K562 (cell line): ENCODE measurements at regions not wholly inside any gene's neighbourhood (a gene's known extent, or its start where the extent isn't known, plus 50 kb on each side); places are given as distances from the start of the nearest gene placed in this dataset.

Experiments used
- ATAC-seq: fragments of 200-7000 bp; cut with Tn5 transposase; 3 replicates; pipeline ENCODE4 v1.9.1; 2020; ENCODE audit warnings: moderate library complexity
- BruUV-seq: library from RNA; stranded (reverse); fragments of 400-500 nt; replicated peaks from 2 replicates; lab custom pipeline; 2021; lab: Mats Ljungman, UMichigan
- CTCF ChIA-PET: fragments of 300-600 bp; formaldehyde crosslinking; extraction: SDS; loops from one replicate; lab custom pipeline; 2021; ENCODE audit warnings: low intra/inter-chr PET ratio; lab: Yijun Ruan, JAX
- POLR2A ChIA-PET: fragments of 300-600, 350-650 bp; sonication (Branson Sonifier 250); formaldehyde crosslinking; extraction: SDS; loops from one replicate; lab custom pipeline; 2021; ENCODE audit warnings: antibody characterized with exemption, inconsistent platforms; lab: Yijun Ruan, JAX
- DNase-seq, 4 experiments: peaks; one replicate each; pipeline versions ENCODE4 v3.0.0 to v3.0.0-alpha.2; 2011 to 2018; ENCODE audit warnings: low spot score in 3 of 4, mixed read lengths in 3 of 4; ENCODE audit errors: extremely low read depth in 1 of 4
- FAIRE-seq: peaks from 2 replicates; lab custom pipeline; 2011; peaks lifted over from hg19 to GRCh38; lab: Jason Lieb, UNC
- H2AFZ ChIP-seq: 2 replicates; pipeline ENCODE4 v1.6.0; 2011; ENCODE audit warnings: low read depth, low read length, control low read depth, inconsistent platforms
- H3K27ac ChIP-seq: fragments of 200-600 bp; 3 replicates; pipeline ENCODE4 v1.8.0; 2011; ENCODE audit warnings: low read depth, mild to moderate bottlenecking, control low read depth, inconsistent platforms, low read length, moderate library complexity, mixed read lengths; ENCODE audit errors: extremely low read depth
- H3K27me3 ChIP-seq, 2 experiments: fragments of 300-600 bp in 1 of 2; 2 replicates in 1 of 2; 3 replicates in 1 of 2; pipeline versions ENCODE4 v1.6.0 to v1.8.0; 2011; ENCODE audit warnings: inconsistent platforms in 2 of 2, low read length in 2 of 2, mild to moderate bottlenecking in 1 of 2, mixed read lengths in 1 of 2, moderate library complexity in 1 of 2; ENCODE audit not compliant: control insufficient read depth in 2 of 2, insufficient read depth in 2 of 2
- H3K36me3 ChIP-seq: fragments of 300-600 bp; 3 replicates; pipeline ENCODE4 v1.8.0; 2011; ENCODE audit warnings: mild to moderate bottlenecking, low read length, inconsistent platforms; ENCODE audit not compliant: control insufficient read depth, insufficient read depth
- H3K4me1 ChIP-seq, 2 experiments: fragments of 200-600 bp in 1 of 2; replicated peaks in 1 of 2; 2 replicates in 1 of 2; 3 replicates in 1 of 2; pipeline versions ENCODE4 v1.5.1 to v1.8.0; 2011; ENCODE audit warnings: inconsistent platforms in 2 of 2, low read length in 2 of 2, mild to moderate bottlenecking in 1 of 2, mixed read lengths in 1 of 2, moderate library complexity in 1 of 2; ENCODE audit not compliant: control insufficient read depth in 2 of 2, insufficient read depth in 2 of 2
- H3K4me2 ChIP-seq: 2 replicates; pipeline ENCODE4 v1.6.1; 2011; ENCODE audit warnings: low read length, control low read depth, inconsistent platforms, mixed read lengths; ENCODE audit not compliant: insufficient read depth
- H3K4me3 ChIP-seq: fragments of 200-600 bp; sonication (generic), shearing (Covaris generic); 2 replicates; pipeline ENCODE4 v1.5.1; 2016; ENCODE audit warnings: control low read depth, inconsistent platforms
- H3K79me2 ChIP-seq: fragments of 200-600 bp; 3 replicates; pipeline ENCODE4 v1.8.0; 2011; ENCODE audit warnings: low read length, inconsistent platforms; ENCODE audit not compliant: control insufficient read depth, insufficient read depth
- H3K9ac ChIP-seq, 2 experiments: 2 replicates each; pipeline versions ENCODE4 v1.6.0 to v1.6.1; 2011; ENCODE audit warnings: low read depth in 2 of 2, low read length in 2 of 2, control low read depth in 1 of 2, inconsistent platforms in 1 of 2, mild to moderate bottlenecking in 1 of 2, mixed read lengths in 1 of 2; ENCODE audit not compliant: insufficient read depth in 1 of 2
- H3K9me1 ChIP-seq: one replicate; pipeline ENCODE4 v1.6.0; 2011; ENCODE audit warnings: inconsistent platforms, mild to moderate bottlenecking, low read length, moderate library complexity; ENCODE audit not compliant: control insufficient read depth, insufficient read depth
- H3K9me3 ChIP-seq: replicated peaks from 2 replicates; pipeline ENCODE4 v1.5.1; 2011; ENCODE audit warnings: low read depth, low read length, inconsistent platforms; ENCODE audit not compliant: control insufficient read depth, insufficient read depth
- H4K20me1 ChIP-seq: replicated peaks from 2 replicates; pipeline ENCODE4 v1.6.1; 2011; ENCODE audit warnings: low read length, inconsistent platforms, mixed read lengths; ENCODE audit not compliant: control insufficient read depth, insufficient read depth
- ARID1B ChIP-seq: fragments of 450-650 bp; IDR thresholded peaks from 2 replicates; pipeline ENCODE4 v1.6.1; 2016; ENCODE audit warnings: antibody characterized with exemption, mild to moderate bottlenecking, inconsistent platforms
- E2F3 ChIP-seq: fragments of 250-450 bp; sonication (Bioruptor Pico); IDR thresholded peaks from 2 replicates; pipeline ENCODE4 v1.4.0; 2020; ENCODE audit warnings: mild to moderate bottlenecking
- HDAC6 ChIP-seq: IDR thresholded peaks from 2 replicates; pipeline ENCODE4 v1.6.1; 2012; ENCODE audit warnings: low read depth, mild to moderate bottlenecking, control low read depth, inconsistent platforms, low read length, moderate library complexity
- ILF3 ChIP-seq: fragments of 450-650 bp; IDR thresholded peaks from 2 replicates; pipeline ENCODE4 v1.6.1; 2018; ENCODE audit warnings: antibody characterized with exemption, mild to moderate bottlenecking, moderate library complexity, borderline replicate concordance
- JUN ChIP-seq, 2 experiments: sonication (generic) in 1 of 2; formaldehyde crosslinking in 1 of 2; IDR thresholded peaks; 2 replicates each; pipeline versions ENCODE4 v1.6.1 to v1.8.0; 2012 to 2022; ENCODE audit warnings: borderline replicate concordance in 2 of 2, mild to moderate bottlenecking in 2 of 2, improper control_type of control experiment in 1 of 2, low read depth in 1 of 2, low read length in 1 of 2, missing genetic modification reagents in 1 of 2
- RBM17 ChIP-seq: fragments of 200-400 bp; formaldehyde crosslinking; IDR thresholded peaks from 2 replicates; pipeline ENCODE4 v1.6.1; 2017; ENCODE audit warnings: low read depth, mild to moderate bottlenecking, low read length, borderline replicate concordance
- RBM34 ChIP-seq: fragments of 200-400 bp; formaldehyde crosslinking; IDR thresholded peaks from 2 replicates; pipeline ENCODE4 v1.6.1; 2018; ENCODE audit warnings: low read length, borderline replicate concordance; ENCODE audit not compliant: insufficient read depth
- TCFL5 ChIP-seq: fragments of 250-450 bp; sonication (Bioruptor Pico); conservative IDR thresholded peaks from 2 replicates; pipeline ENCODE4 v1.6.1; 2021; ENCODE audit warnings: mild to moderate bottlenecking, moderate library complexity, matching md5 sums
- ZNF444 ChIP-seq: fragments of 250-450 bp; sonication (Bioruptor Pico); IDR thresholded peaks from 2 replicates; pipeline ENCODE4 v1.4.0; 2020; ENCODE audit warnings: mild to moderate bottlenecking, moderate library complexity
- ZNF695 ChIP-seq: fragments of 450-650 bp; formaldehyde crosslinking; IDR thresholded peaks from 2 replicates; pipeline ENCODE4 v1.4.0; 2020; ENCODE audit warnings: mild to moderate bottlenecking, moderate library complexity
- WGBS: fragments of 100-300 bp; shearing (Covaris generic); methylation state at CpG from one replicate; pipeline ENCODE4 v1.1.6; 2016; ENCODE audit warnings: low coverage, mixed read lengths; ENCODE audit not compliant: insufficient coverage; ENCODE audit errors: missing lambda C conversion rate; 5-methylcytosine and 5-hydroxymethylcytosine counted together
- in situ Hi-C: fragments of 300-500 bp; cut with MboI; formaldehyde crosslinking; loops from 4 replicates; pipeline ENCODE4 v1.15.0; 2018; ENCODE audit warnings: inconsistent platforms, mixed read lengths
- intact Hi-C: fragments of 100-400 bp; cut with micrococcal nuclease; formaldehyde crosslinking; loops from 2 replicates; pipeline ENCODE4 v1.14.2; 2022

DNA sequence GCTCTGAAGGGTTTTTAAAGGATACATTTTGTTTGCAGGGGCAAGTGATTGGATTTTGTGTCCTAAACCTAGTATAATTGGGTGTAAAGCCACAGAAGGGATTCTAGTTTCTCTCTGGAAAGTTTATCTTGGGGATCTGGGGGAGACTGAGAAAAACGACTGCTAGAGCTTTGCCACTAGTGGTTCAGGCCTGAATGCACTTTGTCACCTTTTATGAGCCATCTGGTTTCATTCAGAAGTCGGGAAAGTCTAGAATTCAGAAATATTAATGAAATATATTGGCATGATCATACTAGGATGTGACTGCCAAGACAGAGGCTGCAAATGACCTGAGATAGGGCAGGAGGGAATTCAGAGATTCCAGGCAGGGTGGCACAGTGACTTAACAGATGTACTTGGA, 111.5 kb upstream of the KCNK2 start:
- intact Hi-C loops = no loop called here
- Histone ChIP-seq H2AFZ (no peak overlapping the region), H3K27me3 (no peaks in the 10 kb centered on the region), H3K9me1 (no peaks in the 10 kb centered on the region), H3K79me2 (no peaks in the 10 kb centered on the region), H3K36me3 (no peaks in the 10 kb centered on the region), H4K20me1 (no peaks in the 10 kb centered on the region), H3K9ac (no peak overlapping the region), H3K4me1 (no peaks in the 10 kb centered on the region; a peak in 1 of 5 replicates), H3K9me3 (no peaks in the 10 kb centered on the region; the same call in 1 of the 2 replicates), H3K27ac (no peak overlapping the region), H3K4me3 (no peak overlapping the region), H3K4me2 (no peak overlapping the region)
- BruUV-seq = no TSS peak
- FAIRE-seq = no peak
- ChIA-PET POLR2A (no interaction called here), CTCF (no interaction called here)
- ATAC-seq = no peak
- DNase-seq = no peak
- no peak for TF ChIP-seq ZNF444 (CRISPR knock-in tag)
- no peak for TF ChIP-seq RBM17
- TF ChIP-seq ARID1B = no peak
- TF ChIP-seq RBM34 = no peak
- TF ChIP-seq ILF3 = no peak
- in situ Hi-C loops = no loop called here
- 0% methylated on average over 2 of the region's 2 CpGs for WGBS

DNA sequence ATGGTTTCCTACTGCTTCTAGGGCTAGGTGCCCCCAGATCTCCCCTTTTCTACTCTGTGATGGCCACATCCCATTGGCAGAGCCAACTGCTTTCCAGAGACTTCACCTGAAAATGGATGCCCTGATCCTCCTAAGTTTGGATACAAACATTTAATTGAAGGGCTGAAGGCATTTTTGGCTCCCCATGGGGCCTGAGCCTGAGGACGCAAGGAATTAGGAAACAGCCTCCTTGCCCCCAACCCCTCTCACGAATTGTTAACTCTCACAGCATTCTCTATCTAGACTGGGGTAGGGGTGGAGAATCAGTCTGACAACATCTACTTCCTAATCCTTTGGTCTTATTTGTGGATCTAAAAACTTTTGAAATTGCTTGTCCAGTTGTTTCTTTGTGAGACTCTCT, 108.5 kb upstream of the KCNK2 start:
- DNase-seq (no peak), ATAC-seq (no peak), FAIRE-seq (no peak)
- peaks cover 4% of the 10 kb centered on the region; the same call in 1 of the 2 replicates for H3K9me3 ChIP-seq
- intact Hi-C loops (no loop called here), in situ Hi-C loops (no loop called here)
- no peaks in the 10 kb centered on the region for H3K79me2 ChIP-seq
- no peaks in the 10 kb centered on the region; a peak in 1 of 5 replicates for H3K4me1 ChIP-seq
- 16% methylated on average over 2 of the region's 2 CpGs for WGBS
- no TSS peak for BruUV-seq
- H2AFZ ChIP-seq = no peak overlapping the region
- ChIA-PET CTCF (no interaction called here), POLR2A (no interaction called here)
- no peak overlapping the region for H3K4me2 ChIP-seq
- no peak overlapping the region for H3K9ac ChIP-seq
- H3K27ac ChIP-seq = no peak overlapping the region
- no peaks in the 10 kb centered on the region for H3K9me1 ChIP-seq
- H3K36me3 ChIP-seq = no peaks in the 10 kb centered on the region
- H3K4me3 ChIP-seq = no peak overlapping the region
- H4K20me1 ChIP-seq = no peaks in the 10 kb centered on the region
- no peaks in the 10 kb centered on the region for H3K27me3 ChIP-seq
- no peak for TF ChIP-seq TCFL5
- no peak for TF ChIP-seq E2F3 (CRISPR knock-in tag)
- no peak for TF ChIP-seq HDAC6
- TF ChIP-seq JUN (IDR thresholded peaks at IDR 0.05; ENCODE audit: borderline replicate concordance, low read depth, low read length) = no peak
- no peak for TF ChIP-seq JUN (CRISPR knock-in tag; IDR thresholded peaks at IDR 0.05; ENCODE audit: borderline replicate concordance)
- no peak for TF ChIP-seq ZNF695
